ENCODE measurements at regions not wholly inside any gene's neighbourhood (a gene's known extent, or its start where the extent isn't known, plus 50 kb on each side); places are given as distances from the start of the nearest gene placed in this dataset.

DNA sequence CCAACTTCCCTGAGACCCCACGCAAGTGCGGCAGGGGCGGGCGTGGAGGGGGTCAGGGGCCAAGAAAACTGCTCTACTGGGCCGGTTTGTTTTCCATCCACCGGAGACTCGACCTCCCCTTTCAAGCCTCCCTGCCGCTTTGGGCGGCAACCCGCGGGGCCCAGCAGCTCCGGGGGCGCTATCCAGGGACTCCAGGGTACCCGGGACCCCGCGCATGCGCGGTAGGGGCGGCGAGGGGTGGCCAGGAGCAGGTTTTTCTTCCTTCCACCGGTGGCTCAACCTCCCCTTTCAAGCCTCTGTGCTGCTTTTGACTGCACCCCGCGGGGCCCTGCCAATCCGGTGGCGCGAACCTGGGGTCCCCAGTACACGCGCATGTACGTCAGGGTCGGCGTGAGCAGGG lies 323.5 kb downstream of the ALG10 start:
- no peak for DNase-seq (ENCODE audit: low read depth)

DNA sequence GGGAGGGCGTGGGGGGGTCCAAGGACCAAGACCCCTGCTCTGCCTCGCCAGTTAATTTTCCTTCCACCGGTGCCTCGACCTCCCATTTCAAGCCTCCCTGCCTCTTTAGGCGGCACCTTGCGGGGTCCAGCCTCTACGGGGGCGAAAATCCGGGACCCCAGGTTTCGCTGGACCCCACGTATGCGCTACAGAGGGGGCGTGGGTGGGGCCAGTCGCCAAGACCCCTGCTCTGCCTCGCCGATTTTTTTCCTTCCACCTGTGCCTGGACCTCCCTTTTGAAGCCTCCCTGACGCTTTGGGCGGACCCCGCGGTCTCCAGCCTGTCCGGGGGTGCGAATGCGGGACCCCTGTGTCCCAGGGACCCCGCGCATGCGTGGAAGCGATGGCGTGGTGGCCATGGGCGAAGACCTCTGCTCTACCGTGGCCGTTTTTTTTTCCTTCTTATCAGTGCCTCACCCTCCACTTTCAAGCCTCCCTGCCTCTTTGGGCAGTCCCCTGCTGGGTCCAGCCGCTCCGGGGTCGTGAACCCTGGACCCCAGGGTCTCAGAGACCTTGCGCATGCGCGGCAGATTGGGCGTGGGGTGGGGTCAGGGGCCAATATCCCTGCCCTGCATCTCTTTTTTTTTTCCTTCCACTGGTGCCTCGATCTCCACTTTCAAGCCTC lies 324.2 kb downstream of the ALG10 start:
- no peak for DNase-seq (ENCODE audit: low read depth)

DNA sequence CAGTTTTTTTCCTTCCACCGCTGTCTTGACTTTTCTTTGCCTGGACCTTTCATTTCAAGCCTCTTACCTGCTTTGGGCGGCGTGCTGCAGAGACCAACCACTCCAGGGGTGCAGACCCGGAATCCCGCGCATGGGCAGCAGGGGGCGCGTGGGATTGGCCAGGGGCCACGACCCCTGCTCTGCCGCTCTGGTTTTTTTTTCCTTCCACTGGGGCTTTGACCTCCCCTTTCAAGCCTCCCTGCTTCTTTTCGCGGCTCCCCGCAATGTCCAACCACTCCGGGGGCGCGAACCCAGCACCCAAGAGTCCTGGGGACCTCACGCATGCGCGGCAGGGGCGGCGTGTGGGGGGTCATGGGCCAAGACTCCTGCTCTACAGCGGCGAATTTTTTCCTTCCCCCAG lies 325.1 kb downstream of the ALG10 start:
- DNase-seq (ENCODE audit: low read depth) = no peak

DNA sequence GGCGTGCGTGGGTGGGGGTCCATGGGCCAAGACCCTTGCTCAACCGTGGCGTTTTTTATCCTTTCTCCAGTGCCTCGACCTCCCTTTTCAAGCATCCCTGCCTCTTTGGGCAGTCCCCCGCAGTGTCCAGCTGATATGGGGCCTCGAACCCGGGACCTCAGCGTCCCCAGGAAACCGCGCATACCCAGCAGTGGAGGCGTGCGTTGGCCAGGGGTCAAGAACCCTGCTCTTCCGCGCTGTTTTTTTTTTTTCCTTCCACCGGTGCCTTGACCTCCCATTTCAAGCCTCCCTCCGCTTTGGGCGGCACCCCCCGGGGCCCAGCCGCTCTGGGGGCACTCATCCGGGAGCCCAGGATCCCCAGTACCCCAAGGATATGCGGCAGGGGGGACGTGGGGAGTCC lies 325.8 kb downstream of the ALG10 start:
- DNase-seq (ENCODE audit: low read depth) = no peak

DNA sequence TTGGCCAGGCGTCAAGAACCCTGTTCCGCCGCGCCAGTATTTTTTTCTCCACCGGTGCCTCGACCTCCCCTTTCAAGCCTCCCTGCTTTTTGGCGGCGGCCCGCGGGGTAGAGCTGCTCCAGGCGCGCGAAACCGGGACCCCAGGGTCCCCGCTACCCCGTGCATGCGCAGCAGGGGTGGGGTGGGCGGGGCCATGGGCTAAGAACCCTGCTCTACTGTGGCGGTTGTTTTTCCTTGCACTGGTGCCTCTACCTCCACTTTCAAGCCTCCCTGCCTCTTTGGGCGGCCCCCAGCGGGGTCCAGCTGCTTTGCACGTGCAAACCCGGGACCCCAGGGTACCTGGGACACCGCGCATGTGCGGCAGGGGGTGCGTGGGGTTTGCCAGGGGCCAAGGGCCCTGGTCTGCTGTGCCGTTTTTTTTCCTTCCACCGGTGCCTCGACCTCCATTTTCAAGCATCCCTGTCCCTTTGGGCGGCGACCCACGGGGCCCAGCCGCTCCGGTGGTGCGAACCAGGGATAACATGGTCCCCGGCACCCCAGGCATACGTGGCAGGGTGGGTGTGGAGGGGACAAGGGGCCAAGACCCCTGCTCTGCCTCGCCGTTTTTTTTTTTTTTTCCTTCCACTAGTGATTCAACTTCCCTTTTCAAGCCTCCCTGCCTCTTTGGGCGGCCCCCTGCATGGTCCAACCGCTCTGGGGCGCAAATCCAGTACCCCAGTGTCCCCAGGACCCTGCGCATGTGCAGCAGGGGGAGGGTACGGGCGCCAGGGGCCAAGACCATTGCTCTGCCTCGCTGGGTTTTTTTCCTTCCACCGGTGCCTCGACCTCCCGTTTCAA lies 326.8 kb downstream of the ALG10 start:
- no peak for DNase-seq (ENCODE audit: low read depth)

DNA sequence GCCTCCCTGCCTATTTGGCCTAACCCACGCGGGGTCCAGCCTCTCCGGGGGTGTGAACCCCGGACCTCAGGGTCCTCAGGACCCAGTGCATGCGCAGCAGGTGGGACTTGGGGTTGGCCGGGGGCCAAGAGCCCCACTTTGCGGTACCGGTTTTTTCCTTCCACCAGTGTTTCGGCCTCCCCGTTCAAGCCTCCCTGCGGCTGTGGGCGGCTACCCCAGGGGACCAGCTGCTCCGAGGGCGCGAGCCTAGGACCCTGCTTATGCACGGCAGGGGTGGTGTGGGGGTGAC lies 327.3 kb downstream of the ALG10 start:
- no peak for DNase-seq (ENCODE audit: low read depth)

DNA sequence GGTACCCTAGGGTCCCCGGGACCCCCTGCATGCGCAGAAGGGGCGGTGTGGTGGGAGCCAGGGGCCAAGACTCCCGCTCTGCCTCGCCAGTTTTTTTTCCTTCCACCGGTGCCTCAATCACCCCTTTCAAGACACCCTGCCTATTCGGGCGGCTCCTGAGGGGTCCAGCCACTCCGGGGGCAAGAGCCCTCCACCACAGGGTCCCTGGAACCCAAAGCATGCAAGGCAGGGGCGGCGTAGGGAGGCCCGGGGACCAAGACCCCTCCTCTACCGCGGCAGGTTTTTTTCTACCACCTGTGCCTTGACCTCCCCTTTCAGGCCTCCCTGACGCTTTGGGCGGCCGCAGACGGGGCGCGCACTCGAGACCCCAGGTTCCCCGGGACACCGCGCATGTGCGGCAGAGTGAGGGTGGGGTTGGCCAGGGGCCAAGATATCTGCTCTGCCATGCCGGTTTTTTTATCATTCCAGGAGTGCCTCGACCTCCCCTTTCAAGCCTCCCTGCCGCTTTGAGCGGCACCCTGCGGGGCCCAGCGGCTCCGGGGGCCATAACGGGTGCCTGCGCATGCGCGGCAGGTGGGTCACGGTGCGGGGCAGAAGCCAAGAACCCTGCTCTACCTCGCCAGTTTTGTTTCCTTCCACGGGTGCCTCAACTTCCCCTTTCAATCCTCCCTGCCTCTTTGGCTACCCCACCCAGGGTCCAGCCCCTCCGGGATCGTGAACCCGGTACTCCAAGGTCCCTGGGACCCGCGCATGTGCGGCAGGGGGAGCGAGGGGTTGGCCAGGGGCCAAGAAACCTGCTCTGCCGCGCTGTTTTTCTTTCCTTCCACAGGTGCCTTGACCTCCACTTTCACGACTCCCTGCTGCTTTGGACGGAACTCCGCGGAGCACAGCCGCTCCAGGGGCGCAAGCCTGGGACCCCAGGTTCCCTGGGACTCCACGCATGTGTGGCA lies 328.1 kb downstream of the ALG10 start:
- no peak for DNase-seq (ENCODE audit: low read depth)

DNA sequence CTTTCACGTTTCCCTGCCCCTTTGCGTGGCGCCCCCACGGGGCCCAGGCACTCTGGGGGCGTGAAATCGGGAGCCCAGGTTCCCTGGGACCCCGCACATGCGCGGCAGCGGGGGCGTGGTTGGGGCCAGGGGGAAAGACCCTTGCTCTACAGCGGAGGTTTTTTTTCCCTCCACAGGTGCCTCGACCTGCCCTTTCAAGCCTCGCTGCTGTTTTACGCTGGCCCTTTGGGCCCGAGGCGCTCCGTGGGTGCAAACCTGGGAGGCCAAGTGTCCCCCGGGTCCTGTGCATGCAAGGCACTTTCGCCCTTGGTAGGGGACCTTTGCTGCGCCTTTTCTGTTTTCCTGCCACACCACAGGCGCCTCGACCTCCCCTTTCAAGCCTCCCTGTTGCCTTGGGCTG lies 329.8 kb downstream of the ALG10 start:
- DNase-seq (ENCODE audit: low read depth) = no peak

DNA sequence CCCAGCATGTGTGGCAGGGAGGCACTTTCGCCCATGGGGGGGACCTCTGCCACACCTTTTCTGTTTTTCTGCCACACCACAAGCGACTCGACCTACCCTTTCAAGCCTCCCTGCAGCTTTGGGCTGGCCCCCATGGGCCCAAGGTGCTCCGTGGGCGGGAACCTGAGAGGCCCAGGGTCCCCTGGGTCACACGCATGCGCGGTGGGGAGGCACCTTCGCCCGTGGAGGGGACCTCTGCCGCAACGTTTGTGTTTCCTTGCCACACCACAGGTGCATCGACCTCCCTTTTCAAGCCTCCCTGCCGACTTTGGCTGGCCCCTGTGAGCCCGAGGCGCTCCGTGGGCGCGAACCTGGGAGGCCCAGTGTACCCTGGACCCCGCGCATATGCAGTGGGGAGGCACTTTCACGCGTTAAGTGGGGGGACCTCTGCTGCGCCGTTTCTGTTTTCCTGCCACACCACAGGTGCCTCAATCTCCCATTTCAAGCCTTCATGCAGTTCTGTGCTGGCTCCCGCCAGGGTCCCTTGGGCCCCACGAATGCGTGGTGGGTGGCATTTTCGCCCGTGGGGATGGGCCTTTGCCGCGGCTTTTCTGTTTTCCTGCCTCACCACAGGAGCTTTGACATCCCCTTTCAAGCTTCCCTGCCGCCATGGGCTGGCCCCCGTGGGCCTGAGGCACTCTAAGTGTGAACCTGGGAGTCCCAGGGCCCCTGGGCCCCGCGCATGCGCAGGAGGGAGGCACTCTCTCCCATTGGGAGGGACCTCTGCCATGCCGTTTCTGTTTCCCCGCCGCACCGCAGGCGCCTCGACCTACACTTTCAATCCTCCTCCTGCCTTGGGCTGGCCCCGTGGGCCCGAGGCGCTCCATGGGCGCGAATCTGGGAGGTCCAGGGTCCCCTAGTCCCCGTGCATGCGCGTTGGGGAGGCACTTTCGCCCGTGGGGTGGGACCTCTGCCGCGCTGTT lies 332.2 kb downstream of the ALG10 start:
- no peak for DNase-seq (ENCODE audit: low read depth)

DNA sequence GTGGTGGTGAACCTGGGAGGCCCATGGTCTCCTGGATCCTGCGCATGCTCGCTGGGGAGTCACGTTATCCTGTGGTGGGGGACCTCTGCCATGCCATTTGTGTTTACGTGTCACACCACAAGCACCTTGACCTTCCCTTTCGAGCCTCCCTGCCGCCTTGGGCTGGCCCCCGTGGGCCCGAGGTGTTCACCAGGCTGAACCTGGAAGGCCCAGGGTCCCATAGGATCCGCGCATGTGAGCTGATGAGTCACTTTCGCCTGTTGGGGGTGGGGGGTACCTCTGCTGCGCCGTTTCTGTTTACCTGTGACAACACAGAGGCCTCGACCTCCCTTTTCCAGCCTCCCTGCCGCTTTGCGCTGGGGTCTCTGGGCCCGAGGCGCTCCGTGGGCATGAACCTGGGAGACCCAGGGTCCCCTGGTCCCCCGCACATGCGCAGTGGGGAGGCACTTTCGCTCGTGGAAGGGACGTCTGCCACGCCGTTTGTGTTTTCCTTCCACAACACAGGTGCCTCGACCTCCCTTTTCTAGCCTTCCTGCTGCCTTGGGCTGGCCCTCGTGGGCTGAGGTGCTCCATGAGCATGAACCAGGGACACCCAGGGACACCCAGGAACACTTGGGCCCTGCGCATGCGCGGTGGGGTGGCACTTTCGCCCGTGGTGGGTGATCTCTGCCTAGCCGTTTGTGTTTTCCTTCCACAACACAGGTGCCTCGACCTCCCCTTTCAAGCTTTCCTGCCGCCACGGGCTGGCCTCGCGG lies 334.1 kb downstream of the ALG10 start:
- DNase-seq (ENCODE audit: low read depth) = no peak

DNA sequence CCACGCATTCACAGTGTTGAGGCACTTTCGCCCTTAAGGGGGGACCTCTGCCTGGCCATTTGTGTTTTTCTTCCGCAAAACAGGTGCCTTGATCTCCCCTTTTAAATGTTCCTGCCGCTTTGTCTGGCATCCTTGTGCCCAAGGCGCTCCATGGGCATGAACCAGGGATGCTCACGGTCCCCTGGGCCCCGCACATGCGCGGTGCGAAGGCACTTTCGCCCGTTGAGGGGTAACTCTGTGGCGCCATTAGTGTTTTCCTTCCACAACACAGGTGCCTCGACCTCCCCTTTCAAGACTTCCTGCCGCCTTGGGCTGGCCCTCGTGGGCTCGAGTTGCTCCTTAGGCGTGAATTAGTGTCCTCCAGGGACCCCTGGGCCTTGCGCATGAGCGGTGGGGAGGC lies 335.5 kb downstream of the ALG10 start:
- no peak for DNase-seq (ENCODE audit: low read depth)

DNA sequence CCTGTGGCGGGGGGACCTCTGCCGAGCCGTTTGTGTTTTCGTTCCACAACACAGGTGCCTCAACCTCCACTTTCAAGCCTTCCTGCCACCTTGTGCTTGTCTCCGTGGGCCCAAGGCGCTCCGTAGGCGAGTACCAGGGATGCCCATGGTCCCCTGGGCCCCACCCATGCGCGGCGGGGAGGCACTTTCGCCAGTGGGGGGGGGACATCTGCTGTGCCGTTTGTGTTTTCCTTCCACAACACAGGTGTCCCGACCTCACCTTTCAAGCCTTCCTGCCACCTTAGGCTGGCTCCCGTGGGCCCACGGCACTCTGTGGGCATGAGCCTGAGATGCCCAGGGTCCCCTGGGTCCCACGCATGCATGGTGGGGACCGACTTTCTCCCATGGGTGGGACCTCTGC lies 335.9 kb downstream of the ALG10 start:
- no peak for DNase-seq (ENCODE audit: low read depth)

DNA sequence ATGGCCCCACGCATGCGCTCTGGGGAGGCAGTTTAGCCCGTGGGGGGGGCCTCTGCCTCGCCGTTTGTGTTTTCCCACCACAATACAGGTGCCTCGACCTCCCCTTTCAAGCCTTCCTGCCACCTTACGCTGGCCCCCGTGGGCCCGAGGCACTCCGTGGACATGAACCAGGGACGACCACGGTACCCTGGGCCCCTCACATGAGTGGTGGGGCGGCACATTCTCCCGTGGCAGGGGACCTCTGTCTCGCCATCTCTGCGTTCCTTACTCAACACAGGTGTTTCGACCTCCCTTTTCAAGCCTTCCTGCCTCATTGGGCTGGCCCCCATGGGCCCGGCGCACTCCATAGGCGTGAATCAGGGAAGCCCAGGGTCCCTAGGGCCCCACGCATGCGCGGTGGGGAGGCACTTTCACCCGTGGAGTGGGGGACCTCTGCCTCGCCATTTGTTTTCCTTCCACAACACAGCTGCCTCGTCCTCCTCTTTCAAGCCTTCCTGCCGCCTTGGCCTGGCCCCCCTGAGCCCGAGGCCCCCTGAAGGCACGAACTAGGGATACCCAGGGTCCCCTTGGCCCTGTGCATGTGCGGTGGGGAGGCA lies 339.5 kb downstream of the ALG10 start:
- no peak for DNase-seq (ENCODE audit: low read depth)

DNA sequence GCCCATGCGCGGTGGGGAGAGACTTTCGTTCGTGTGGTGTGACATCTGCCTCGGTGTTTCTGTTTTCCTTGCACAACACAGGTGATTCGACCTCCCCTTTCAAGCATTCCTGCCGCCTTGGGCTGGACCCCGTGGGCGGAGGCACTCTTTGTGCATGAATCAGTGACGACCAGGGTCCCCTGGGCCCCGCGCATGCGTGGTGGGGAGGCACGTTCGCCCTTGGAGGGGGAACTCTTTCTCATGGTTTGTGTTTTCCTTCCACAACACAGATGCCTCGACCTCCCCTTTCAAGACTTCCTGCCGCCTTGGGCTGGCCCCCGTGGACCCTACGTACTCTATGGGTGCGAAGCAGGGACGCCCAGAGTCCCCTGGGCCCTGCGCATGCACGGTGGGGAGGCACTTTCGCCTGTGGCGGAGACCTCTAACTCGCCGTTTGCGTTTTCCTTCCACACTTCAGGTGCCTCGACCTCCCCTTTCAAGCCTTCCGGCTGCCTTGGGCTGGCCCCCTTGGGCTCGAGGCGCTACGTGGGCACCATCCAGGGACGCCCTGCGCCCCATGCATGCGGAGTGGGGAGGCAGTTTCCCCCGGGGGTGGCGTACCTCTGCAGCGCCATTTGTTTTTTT lies 340.9 kb downstream of the ALG10 start:
- DNase-seq (ENCODE audit: low read depth) = no peak

DNA sequence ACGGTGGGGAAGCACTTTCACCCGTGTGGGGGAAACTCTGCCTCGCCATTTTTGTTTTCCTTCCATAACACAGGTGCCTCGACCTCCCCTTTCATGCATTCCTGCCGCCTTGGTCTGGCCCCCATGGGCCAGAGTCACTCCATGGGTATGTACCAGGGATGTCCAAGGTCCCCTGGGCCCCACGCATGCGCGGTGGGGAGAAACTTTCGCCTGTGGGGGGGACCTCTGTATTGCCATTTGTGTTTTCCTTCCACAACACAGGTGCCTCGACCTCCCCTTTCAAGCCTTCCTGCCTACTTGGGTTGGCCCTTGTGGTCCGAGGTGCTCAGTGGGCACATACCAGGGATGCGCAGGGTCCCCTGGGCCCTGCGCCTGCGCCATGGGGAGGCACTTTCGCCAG lies 345.8 kb downstream of the ALG10 start:
- DNase-seq (ENCODE audit: low read depth) = no peak

DNA sequence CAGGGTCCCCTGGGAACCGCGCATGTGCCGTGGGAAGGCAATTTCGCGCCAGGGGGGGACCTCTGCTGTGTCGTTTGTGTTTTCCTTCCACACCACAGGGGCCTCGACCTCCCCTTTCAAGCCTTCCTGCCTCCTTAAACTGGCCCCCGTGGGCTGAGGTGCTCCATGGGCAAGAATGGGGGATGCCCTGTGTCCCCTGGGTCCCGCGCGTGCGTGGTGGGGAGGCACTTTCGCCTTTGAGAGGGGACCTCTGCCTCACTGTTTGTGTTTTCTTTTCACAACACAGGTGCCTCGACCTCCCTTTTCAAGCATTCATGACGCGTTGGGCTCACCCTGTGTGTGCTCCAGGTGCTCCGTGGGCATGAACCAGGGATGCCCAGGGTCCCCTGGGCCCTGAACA lies 348.8 kb downstream of the ALG10 start:
- no peak for DNase-seq (ENCODE audit: low read depth)

DNA sequence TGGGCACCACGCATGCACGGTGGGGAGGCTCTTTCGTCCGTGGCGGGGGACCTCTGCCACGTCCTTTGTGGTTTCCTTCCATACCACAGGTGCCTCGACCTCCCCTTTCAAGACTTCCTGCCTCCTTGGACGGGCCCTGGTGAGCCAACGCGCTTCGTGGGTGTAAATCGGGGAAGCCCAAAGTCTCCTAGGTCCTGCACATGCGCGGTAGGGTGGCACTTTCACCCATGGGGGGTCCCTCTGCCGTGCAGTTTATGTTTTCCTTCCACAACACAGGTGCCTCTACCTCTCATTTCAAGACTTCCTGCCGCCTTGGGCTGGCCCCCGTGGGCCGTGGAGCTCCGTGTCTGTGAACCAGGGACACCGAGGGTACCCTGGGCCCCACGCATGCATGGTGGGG lies 349.7 kb downstream of the ALG10 start:
- DNase-seq (ENCODE audit: low read depth) = no peak

DNA sequence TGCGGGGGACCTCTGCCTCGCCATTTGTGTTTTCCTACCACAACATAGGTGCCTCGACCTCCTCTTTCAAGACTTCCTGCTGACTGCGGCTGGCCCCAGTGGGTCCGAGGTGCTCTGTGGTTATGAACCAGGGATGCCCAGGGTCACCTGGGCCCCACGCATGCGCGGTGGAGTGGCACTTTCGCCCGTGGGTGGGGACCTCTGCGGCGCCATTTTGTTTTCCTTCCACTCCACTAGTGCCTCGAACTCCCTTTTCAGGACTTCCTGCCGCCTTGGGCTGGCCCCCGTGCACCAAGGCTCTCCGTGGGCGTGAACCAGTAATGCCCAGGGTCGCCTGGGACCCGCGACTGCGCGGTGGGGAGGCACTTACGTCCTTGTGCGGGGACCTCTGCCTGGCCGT lies 351.6 kb downstream of the ALG10 start:
- DNase-seq (ENCODE audit: low read depth) = no peak

DNA sequence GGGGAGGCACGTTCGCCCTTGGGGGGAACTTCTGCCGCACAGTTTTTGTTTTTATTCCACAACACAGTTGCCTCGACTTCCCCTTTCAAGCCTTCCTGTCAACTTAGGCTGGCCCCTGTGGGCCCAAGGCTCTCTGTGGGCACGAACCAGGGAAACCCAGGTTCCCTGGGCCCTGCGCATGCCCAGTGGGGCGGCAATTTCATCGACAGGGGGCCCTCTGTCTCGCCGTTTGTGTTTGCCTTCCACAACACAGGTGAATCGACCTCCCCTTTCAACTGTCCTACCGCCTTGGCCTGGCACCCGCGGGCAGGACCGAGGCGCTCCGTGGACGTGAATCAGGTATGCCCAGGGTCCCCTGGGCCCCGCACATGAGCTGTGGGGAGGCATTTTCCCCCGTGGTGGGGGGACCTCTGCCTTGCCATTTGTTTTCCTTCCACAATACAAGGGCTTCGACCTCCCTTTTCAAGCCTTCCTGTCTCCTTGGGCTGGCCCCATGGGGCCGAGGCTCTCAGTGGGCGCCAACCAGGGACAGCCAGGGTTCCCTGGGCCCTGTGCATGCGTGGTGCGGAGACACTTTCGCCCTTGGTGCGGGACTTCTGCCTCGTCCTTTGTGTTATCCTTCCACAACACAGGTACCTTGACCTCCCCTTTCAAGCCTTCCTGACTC lies 354.0 kb downstream of the ALG10 start:
- no peak for DNase-seq (ENCODE audit: low read depth)
